OCI-LY7 (cell line): ENCODE measurements at regions not wholly inside any gene's neighbourhood (a gene's known extent, or its start where the extent isn't known, plus 50 kb on each side); places are given as distances from the start of the nearest gene placed in this dataset.

Source experiments
- CTCF ChIP-seq: fragments of 200-600 bp; sonication (generic); conservative IDR thresholded peaks from 2 replicates; pipeline ENCODE4 v1.5.1; 2014; ENCODE audit warnings: mild to moderate bottlenecking, antibody characterized with exemption, low read length, moderate library complexity, mixed read lengths
- EZH2phosphoT487 ChIP-seq: fragments of 200-600 bp; sonication (generic); IDR thresholded peaks from 2 replicates; pipeline ENCODE4 v1.6.1; 2018; ENCODE audit warnings: low read depth, borderline replicate concordance, mild to moderate bottlenecking, mixed run types, antibody characterized with exemption, low read length, moderate library complexity, mixed read lengths

- TF ChIP-seq CTCF (no peak), EZH2phosphoT487 (no peak)
Observed at GRCh38 chr10:129101232-129101980, 365.6 kb upstream of the MGMT start.
